ENCODE measurements at regions not wholly inside any gene's neighbourhood (a gene's known extent, or its start where the extent isn't known, plus 50 kb on each side); places are given as distances from the start of the nearest gene placed in this dataset.

- no peak for DNase-seq (ENCODE audit: low read depth, low spot score)
- no peak overlapping the region for H3K9ac ChIP-seq (replicated peaks; ENCODE audit: extremely low read depth, insufficient read depth, low read length)
- CTCF ChIA-PET = no interaction called here
- POLR2A ChIA-PET = no interaction called here
- no peak overlapping the region for H3K27ac ChIP-seq (ENCODE audit: insufficient read depth, low read depth, low read length)
- no peaks in the 10 kb centered on the region for H3K79me2 ChIP-seq (ENCODE audit: control insufficient read depth, insufficient read depth, low read length)
- H2AFZ ChIP-seq (ENCODE audit: low read depth, low read length) = no peak overlapping the region
- no peak for FAIRE-seq
- H3K9me1 ChIP-seq (replicated peaks; ENCODE audit: control insufficient read depth, extremely low read depth, insufficient read depth, low read length) = no peaks in the 10 kb centered on the region
- TF ChIP-seq POLR2AphosphoS5 (IDR thresholded peaks at IDR 0.05; ENCODE audit: insufficient read depth, low read depth, low read length) (no peak), MAX (IDR thresholded peaks at IDR 0.05; ENCODE audit: insufficient read depth, insufficient read length) (no peak)
- BruUV-seq (replicated peaks) = no TSS peak
- no peaks in the 10 kb centered on the region for H3K9me3 ChIP-seq (replicated peaks; ENCODE audit: control insufficient read depth, insufficient read depth, low read length)
- dilution Hi-C loops (cut with MboI; ENCODE audit: extremely low pct_ligation_motif_present, low sequenced_read_pairs) (no loop called here), intact Hi-C loops (cut with micrococcal nuclease) (no loop called here)
- H3K36me3 ChIP-seq (ENCODE audit: control insufficient read depth in 2 of 2, extremely low read depth in 1 of 2, insufficient read depth in 2 of 2, low read length in 2 of 2) = no peaks in the 10 kb centered on the region
- no peaks in the 10 kb centered on the region for H3K27me3 ChIP-seq (ENCODE audit: control insufficient read depth in 2 of 2, insufficient read depth in 2 of 2, low read length in 2 of 2)
- H3K4me1 ChIP-seq (ENCODE audit: control insufficient read depth, extremely low read depth, insufficient read depth, low read length) = no peaks in the 10 kb centered on the region
- no peaks in the 10 kb centered on the region for H4K20me1 ChIP-seq (replicated peaks; ENCODE audit: control insufficient read depth, extremely low read depth, insufficient read depth, low read length)
- no peak overlapping the region for H3K4me3 ChIP-seq (replicated peaks in 1 of 3; ENCODE audit: insufficient read depth in 1 of 3, low read depth in 1 of 3, low read length in 3 of 3)
- H3K4me2 ChIP-seq (ENCODE audit: insufficient read depth, low read length) = no peak overlapping the region
Observed at GRCh38 chr3:177257625-177258024, 60.3 kb upstream of the TBL1XR1 start.

- no TSS peak for BruUV-seq (replicated peaks)
- intact Hi-C loops (cut with micrococcal nuclease) (no loop called here), dilution Hi-C loops (cut with MboI; ENCODE audit: extremely low pct_ligation_motif_present, low sequenced_read_pairs) (no loop called here)
- Histone ChIP-seq H3K9ac (replicated peaks; ENCODE audit: extremely low read depth, insufficient read depth, low read length) (no peak overlapping the region), H4K20me1 (replicated peaks; ENCODE audit: control insufficient read depth, extremely low read depth, insufficient read depth, low read length) (no peaks in the 10 kb centered on the region), H3K4me1 (ENCODE audit: control insufficient read depth, extremely low read depth, insufficient read depth, low read length) (no peaks in the 10 kb centered on the region), H3K27me3 (ENCODE audit: control insufficient read depth in 2 of 2, insufficient read depth in 2 of 2, low read length in 2 of 2) (no peaks in the 10 kb centered on the region), H3K4me2 (ENCODE audit: insufficient read depth, low read length) (no peak overlapping the region), H3K79me2 (ENCODE audit: control insufficient read depth, insufficient read depth, low read length) (no peaks in the 10 kb centered on the region), H3K9me3 (replicated peaks; ENCODE audit: control insufficient read depth, insufficient read depth, low read length) (no peaks in the 10 kb centered on the region), H3K27ac (ENCODE audit: insufficient read depth, low read depth, low read length) (no peak overlapping the region), H2AFZ (ENCODE audit: low read depth, low read length) (no peak overlapping the region), H3K36me3 (ENCODE audit: control insufficient read depth in 2 of 2, extremely low read depth in 1 of 2, insufficient read depth in 2 of 2, low read length in 2 of 2) (no peaks in the 10 kb centered on the region), H3K4me3 (replicated peaks in 1 of 3; ENCODE audit: insufficient read depth in 1 of 3, low read depth in 1 of 3, low read length in 3 of 3) (no peak overlapping the region), H3K9me1 (replicated peaks; ENCODE audit: control insufficient read depth, extremely low read depth, insufficient read depth, low read length) (no peaks in the 10 kb centered on the region)
- FAIRE-seq (no peak), DNase-seq (ENCODE audit: low read depth, low spot score) (no peak)
- no peak for TF ChIP-seq CTCF (IDR thresholded peaks at IDR 0.05; ENCODE audit: extremely low read depth in 1 of 2, insufficient read depth in 1 of 2, low read depth in 1 of 2, low read length in 2 of 2)
- ChIA-PET CTCF (no interaction called here), POLR2A (no interaction called here)
Observed at GRCh38 chr3:177262396-177262795, 65.1 kb upstream of the TBL1XR1 start.
